Omental fat pad (tissue), 3 donors: ENCODE measurements at regions not wholly inside any gene's neighbourhood (a gene's known extent, or its start where the extent isn't known, plus 50 kb on each side); places are given as distances from the start of the nearest gene placed in this dataset.

Experiments used
- ATAC-seq: fragments of 150-250 bp; one replicate; pipeline ENCODE4 v1.9.1; 2016; ENCODE audit warnings: mild to moderate bottlenecking, moderate library complexity; ENCODE audit not compliant: low FRiP score
- DNase-seq: peaks from one replicate; pipeline ENCODE4 v3.0.0-alpha.2; 2019; ENCODE audit warnings: low spot score
- TF ChIP-seq, protein P1 (sequence below), 3 donors: fragments of 450-650 bp; IDR thresholded peaks; one replicate each; pipeline ENCODE4 v1.5.1; 2016 to 2017; ENCODE audit warnings: antibody characterized with exemption in 3 of 3, mild to moderate bottlenecking in 3 of 3, moderate library complexity in 2 of 3

DNA sequence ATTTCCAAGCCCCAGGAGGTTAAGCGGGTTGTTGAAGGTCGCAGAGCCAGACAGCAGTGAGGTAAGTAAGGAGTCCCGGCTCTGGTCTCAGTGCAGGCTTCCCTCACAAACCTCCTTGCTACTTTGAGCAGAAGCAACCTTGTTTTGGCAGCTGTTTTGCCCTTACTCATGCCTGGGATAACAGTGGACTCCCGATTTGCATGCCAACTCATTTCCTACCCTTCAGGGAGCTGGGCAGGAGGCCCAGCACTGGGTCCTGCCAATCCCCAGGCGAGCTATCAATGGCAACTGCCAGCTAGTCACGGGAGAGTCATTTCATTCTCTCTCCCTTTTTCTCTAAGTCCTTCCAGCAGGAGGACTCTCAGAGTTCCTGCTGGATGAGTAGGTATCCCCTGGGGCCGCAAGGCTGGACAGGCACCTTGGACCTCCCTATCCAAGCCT lies 72.0 kb upstream of the KSR1 start:
- ATAC-seq (peak; percentile 90), DNase-seq (no peak)
- TF ChIP-seq, protein P1, sequence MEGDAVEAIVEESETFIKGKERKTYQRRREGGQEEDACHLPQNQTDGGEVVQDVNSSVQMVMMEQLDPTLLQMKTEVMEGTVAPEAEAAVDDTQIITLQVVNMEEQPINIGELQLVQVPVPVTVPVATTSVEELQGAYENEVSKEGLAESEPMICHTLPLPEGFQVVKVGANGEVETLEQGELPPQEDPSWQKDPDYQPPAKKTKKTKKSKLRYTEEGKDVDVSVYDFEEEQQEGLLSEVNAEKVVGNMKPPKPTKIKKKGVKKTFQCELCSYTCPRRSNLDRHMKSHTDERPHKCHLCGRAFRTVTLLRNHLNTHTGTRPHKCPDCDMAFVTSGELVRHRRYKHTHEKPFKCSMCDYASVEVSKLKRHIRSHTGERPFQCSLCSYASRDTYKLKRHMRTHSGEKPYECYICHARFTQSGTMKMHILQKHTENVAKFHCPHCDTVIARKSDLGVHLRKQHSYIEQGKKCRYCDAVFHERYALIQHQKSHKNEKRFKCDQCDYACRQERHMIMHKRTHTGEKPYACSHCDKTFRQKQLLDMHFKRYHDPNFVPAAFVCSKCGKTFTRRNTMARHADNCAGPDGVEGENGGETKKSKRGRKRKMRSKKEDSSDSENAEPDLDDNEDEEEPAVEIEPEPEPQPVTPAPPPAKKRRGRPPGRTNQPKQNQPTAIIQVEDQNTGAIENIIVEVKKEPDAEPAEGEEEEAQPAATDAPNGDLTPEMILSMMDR (IDR thresholded peaks at IDR 0.05) = no peak

- ATAC-seq (no peak), DNase-seq (no peak)
- TF ChIP-seq, protein P1 (IDR thresholded peaks at IDR 0.05) = no peak
Observed at GRCh38 chr17:27384726-27385125, 71.5 kb upstream of the KSR1 start.

- ATAC-seq (no peak), DNase-seq (no peak)
- TF ChIP-seq, protein P1 (IDR thresholded peaks at IDR 0.05) = no peak
Observed at GRCh38 chr17:27385626-27386025, 70.6 kb upstream of the KSR1 start.

- DNase-seq (no peak), ATAC-seq (no peak)
- TF ChIP-seq, protein P1 (IDR thresholded peaks at IDR 0.05) = no peak
Observed at GRCh38 chr17:27386206-27387075, 69.8 kb upstream of the KSR1 start.

GRCh38 chr17:27389542-27390140 lies 66.6 kb upstream of the KSR1 start:
- DNase-seq = no peak
- ATAC-seq = no peak
- TF ChIP-seq, protein P1 (IDR thresholded peaks at IDR 0.05) = no peak

GRCh38 chr17:27390540-27390939 lies 65.7 kb upstream of the KSR1 start:
- DNase-seq (no peak), ATAC-seq (no peak)
- TF ChIP-seq, protein P1 (IDR thresholded peaks at IDR 0.05) = no peak
